Epithelial cell of esophagus (primary cell): ENCODE measurements at regions not wholly inside any gene's neighbourhood (a gene's known extent, or its start where the extent isn't known, plus 50 kb on each side); places are given as distances from the start of the nearest gene placed in this dataset.

Experiments
- DNase-seq: peaks from one replicate; pipeline ENCODE4 v3.0.0; 2010; ENCODE audit warnings: low read depth
- H3K4me3 ChIP-seq: 2 replicates; pipeline ENCODE4 v1.5.1; 2011; ENCODE audit warnings: mild to moderate bottlenecking, low read length, control low read depth
- TF ChIP-seq, protein P1 (sequence below): IDR thresholded peaks from 2 replicates; pipeline ENCODE4 v1.5.1; 2011; ENCODE audit warnings: low read depth, mild to moderate bottlenecking, low read length, control low read depth, inconsistent platforms; ENCODE audit not compliant: insufficient read depth; ENCODE audit errors: missing control alignments

GRCh38 chr5:92969191-92969780 is 611.7 kb downstream of the NR2F1-AS1 start:
- H3K4me3 ChIP-seq = no peak overlapping the region
- DNase-seq = no peak
- TF ChIP-seq, protein P1, sequence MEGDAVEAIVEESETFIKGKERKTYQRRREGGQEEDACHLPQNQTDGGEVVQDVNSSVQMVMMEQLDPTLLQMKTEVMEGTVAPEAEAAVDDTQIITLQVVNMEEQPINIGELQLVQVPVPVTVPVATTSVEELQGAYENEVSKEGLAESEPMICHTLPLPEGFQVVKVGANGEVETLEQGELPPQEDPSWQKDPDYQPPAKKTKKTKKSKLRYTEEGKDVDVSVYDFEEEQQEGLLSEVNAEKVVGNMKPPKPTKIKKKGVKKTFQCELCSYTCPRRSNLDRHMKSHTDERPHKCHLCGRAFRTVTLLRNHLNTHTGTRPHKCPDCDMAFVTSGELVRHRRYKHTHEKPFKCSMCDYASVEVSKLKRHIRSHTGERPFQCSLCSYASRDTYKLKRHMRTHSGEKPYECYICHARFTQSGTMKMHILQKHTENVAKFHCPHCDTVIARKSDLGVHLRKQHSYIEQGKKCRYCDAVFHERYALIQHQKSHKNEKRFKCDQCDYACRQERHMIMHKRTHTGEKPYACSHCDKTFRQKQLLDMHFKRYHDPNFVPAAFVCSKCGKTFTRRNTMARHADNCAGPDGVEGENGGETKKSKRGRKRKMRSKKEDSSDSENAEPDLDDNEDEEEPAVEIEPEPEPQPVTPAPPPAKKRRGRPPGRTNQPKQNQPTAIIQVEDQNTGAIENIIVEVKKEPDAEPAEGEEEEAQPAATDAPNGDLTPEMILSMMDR = no peak

- TF ChIP-seq, protein P1 = no peak
- no peak overlapping the region for H3K4me3 ChIP-seq
- no peak for DNase-seq
These were observed 617.2 kb downstream of the NR2F1-AS1 start for GRCh38 chr5:92963800-92964199.

GRCh38 chr5:92962752-92963151 is 618.3 kb downstream of the NR2F1-AS1 start:
- no peak for DNase-seq
- TF ChIP-seq, protein P1 = no peak

GRCh38 chr5:92956886-92957285 is 624.1 kb downstream of the NR2F1-AS1 start:
- no peak for DNase-seq

More at GRCh38 chr5:92962752-92963151, 618.3 kb downstream of the NR2F1-AS1 start:
- no peak overlapping the region for H3K4me3 ChIP-seq

GRCh38 chr5:92952243-92952642 is 628.8 kb downstream of the NR2F1-AS1 start:
- no peak overlapping the region for H3K4me3 ChIP-seq
- TF ChIP-seq, protein P1 = no peak
- no peak for DNase-seq

More at GRCh38 chr5:92956886-92957285, 624.1 kb downstream of the NR2F1-AS1 start:
- TF ChIP-seq, protein P1 = no peak
- no peak overlapping the region for H3K4me3 ChIP-seq

DNA sequence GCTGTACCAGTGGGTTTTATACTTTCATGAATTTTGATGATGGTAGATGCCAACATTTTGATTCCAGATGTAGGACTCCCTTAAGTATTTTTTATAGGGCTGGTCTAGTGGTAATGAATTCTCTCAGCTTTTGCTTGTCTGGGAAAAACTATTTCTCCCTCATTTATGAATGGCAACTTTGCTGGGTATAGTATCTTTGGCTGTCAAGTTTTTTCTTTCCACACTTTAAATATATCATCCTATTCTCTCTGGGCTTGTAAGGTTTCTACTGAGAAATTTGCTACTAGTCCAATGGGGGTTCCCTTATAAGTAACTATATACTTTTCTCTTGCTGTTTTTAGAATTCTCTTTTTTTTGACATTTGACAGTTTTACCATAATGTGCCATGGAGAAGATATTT is 629.3 kb downstream of the NR2F1-AS1 start:
- no peak for DNase-seq
- H3K4me3 ChIP-seq = no peak overlapping the region
- TF ChIP-seq, protein P1 = no peak

GRCh38 chr5:92946546-92946945 is 634.5 kb downstream of the NR2F1-AS1 start:
- H3K4me3 ChIP-seq = no peak overlapping the region
- TF ChIP-seq, protein P1 = no peak
- DNase-seq = no peak
